GM12873 (cell line): ENCODE measurements at regions not wholly inside any gene's neighbourhood (a gene's known extent, or its start where the extent isn't known, plus 50 kb on each side); places are given as distances from the start of the nearest gene placed in this dataset.
A peak's percentile ranks its signal among the peaks of the same experiment; 100 is the strongest.

Experiments used
- TF ChIP-seq, protein P1 (sequence below): IDR thresholded peaks from 2 replicates; pipeline ENCODE4 v1.5.1; 2012; ENCODE audit warnings: low read depth, mild to moderate bottlenecking, moderate library complexity, low read length, control low read depth; ENCODE audit not compliant: insufficient read depth; ENCODE audit errors: missing control alignments

DNA sequence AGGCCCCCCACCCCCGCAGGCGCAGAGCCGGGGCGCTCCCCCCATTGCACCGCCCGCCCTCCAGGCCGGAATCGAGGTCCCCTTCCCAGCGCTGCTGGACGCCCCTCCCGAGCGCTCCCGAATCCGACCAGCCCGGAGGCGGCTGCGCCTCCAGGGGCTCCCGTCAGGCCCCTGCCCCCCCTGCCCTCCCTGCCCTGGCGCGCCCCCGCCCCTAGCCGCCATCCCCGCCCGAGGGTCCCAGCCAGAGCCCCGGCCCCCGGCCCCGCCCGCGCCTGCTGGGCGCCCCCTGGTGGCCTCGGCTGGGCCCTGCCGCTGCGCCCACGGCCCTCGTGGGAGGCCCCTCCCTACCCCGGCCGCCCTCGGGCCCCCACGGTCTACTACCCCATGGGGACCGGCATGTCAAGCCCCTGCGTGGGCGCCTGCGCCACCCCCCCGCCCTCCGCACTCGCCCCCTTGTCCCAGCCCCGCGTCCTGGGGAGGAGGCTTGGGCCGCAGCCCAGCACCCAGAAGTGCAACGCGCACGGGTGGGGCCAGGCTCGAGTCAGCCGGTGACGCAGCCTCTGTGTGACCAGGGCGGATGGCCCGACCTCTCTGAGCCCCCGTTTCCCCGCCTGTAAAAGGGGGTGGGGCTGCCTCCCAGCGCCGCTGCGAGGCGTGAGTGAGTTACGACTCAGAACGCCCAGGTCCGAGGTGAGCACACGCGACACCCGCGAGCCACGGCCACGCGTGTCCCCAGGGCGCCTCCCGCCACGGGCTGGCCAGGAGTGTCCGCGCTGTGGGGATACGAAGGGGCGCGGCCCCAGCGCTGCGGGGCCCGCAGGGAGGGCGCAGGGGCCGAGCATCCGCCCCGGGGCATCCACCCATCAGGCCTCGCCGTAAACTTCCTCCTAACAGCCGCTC is 104.9 kb downstream of the FAM53A start:
- TF ChIP-seq, protein P1, sequence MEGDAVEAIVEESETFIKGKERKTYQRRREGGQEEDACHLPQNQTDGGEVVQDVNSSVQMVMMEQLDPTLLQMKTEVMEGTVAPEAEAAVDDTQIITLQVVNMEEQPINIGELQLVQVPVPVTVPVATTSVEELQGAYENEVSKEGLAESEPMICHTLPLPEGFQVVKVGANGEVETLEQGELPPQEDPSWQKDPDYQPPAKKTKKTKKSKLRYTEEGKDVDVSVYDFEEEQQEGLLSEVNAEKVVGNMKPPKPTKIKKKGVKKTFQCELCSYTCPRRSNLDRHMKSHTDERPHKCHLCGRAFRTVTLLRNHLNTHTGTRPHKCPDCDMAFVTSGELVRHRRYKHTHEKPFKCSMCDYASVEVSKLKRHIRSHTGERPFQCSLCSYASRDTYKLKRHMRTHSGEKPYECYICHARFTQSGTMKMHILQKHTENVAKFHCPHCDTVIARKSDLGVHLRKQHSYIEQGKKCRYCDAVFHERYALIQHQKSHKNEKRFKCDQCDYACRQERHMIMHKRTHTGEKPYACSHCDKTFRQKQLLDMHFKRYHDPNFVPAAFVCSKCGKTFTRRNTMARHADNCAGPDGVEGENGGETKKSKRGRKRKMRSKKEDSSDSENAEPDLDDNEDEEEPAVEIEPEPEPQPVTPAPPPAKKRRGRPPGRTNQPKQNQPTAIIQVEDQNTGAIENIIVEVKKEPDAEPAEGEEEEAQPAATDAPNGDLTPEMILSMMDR, result peak; percentile 46

- TF ChIP-seq, protein P1, result no peak
Measured at GRCh38 chr4:1578251-1578773, 105.8 kb downstream of the FAM53A start.

DNA sequence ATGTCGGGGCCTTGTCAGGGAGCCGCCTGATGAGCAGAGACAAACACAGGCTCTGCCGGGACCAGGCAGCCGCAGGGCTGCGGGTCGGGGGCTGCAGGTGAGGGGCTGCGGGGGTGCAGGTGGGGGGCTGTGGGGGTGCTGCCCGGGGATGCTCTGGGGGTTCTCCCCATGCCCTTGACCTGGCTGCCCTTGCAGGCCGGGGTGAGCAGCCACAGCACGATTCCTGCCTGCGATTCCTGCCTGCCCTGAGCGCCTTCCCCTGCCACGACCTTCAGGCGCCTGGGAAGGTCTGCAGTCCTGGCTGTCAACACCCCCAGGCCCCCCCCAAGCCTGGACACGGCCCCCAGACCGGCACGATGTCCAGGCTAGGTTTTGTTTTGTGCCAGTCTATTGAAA is 106.3 kb downstream of the FAM53A start:
- TF ChIP-seq, protein P1, result no peak

- TF ChIP-seq, protein P1, result no peak
Measured at GRCh38 chr4:1576961-1577821, 106.9 kb downstream of the FAM53A start.

DNA sequence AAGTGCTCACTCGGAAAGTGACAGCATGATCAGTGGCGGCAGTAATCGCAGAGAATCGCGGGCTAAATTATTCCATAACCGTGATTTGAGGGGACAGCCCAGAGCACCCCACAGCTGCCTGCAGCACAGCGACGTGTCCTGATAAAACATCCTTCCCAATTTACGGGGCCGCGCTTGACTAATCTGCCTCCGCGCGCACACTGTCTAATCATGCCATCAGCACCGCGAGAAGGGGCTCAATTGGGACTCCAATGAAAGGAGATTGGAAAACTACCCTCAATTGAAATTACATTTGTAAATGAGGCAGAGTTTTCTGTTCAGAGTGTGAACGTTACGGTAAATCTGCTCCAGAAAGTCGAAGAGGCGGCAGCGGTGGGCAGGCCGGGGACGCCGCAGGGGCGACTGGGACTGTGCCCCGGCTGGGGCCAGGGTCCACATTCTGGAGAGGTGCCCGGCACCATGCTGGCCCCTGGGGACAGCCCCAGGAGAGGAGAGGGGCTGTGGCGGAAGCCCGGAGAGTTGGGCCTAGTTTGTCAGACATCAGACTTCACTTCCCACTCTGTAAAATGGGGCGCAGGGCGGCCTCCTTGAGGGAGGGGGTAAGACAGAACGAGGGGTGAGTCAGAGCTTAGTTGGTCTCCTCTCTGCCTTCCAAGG is 107.7 kb downstream of the FAM53A start:
- TF ChIP-seq, protein P1, result no peak

GRCh38 chr4:1575418-1576303 is 108.5 kb downstream of the FAM53A start:
- TF ChIP-seq, protein P1, result no peak
